Endothelial cell of umbilical vein (primary cell): ENCODE measurements at regions not wholly inside any gene's neighbourhood (a gene's known extent, or its start where the extent isn't known, plus 50 kb on each side); places are given as distances from the start of the nearest gene placed in this dataset.

ENCODE experiments used
- EZH2 ChIP-seq: IDR thresholded peaks from 2 replicates; pipeline ENCODE4 v1.6.1; 2012; ENCODE audit warnings: borderline replicate concordance, low read depth, mild to moderate bottlenecking, moderate library complexity, low read length, inconsistent platforms; ENCODE audit not compliant: severe bottlenecking
- POLR2A ChIP-seq: IDR thresholded peaks from 2 replicates; pipeline ENCODE4 v1.6.1; 2012; ENCODE audit warnings: low read depth, mild to moderate bottlenecking, control low read depth, low read length
- POLR2AphosphoS5 ChIP-seq: IDR thresholded peaks from 2 replicates; pipeline ENCODE4 v1.6.1; 2012; ENCODE audit warnings: low read depth, mild to moderate bottlenecking, control low read depth, low read length, moderate library complexity; ENCODE audit not compliant: insufficient read depth
- TF ChIP-seq, protein P1 (sequence below), 2 donors: IDR thresholded peaks; 1 replicate in 1 of 2; 2 replicates in 1 of 2; pipeline ENCODE4 v1.5.1; 2011; ENCODE audit warnings: low read length in 2 of 2, mild to moderate bottlenecking in 2 of 2, moderate library complexity in 2 of 2, control low read depth in 1 of 2, inconsistent platforms in 1 of 2, low read depth in 1 of 2; ENCODE audit not compliant: insufficient read depth in 1 of 2; ENCODE audit errors: extremely low read depth in 1 of 2
- TF ChIP-seq, protein P2 (sequence below): IDR thresholded peaks from 2 replicates; pipeline ENCODE4 v1.6.1; 2011; ENCODE audit not compliant: insufficient read depth, insufficient read length

DNA sequence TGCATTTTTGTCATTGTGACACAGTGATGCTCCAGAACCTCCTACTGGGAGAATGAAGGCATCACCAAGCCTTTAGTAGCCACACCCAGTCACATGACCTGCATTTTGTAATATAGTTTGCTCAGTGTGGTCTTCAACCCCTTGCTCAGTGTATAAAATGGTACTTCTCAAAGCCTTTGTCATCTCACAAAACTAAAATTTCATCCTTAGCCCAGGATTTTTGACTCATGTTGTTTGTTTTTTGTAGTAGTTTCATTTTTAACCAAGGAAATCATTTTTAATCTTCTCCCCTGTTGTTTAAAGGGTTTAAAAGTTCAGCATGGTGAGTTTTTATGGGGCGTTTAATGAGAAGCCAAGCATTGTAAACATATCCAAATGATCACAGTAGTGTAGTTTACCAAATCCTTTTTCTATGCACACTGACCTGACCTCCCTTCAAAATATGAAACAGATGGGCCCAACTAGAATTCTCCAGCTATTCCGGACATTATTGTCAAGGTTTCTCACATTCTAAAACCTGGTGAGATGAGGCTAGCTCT is 123.5 kb upstream of the IL12A start:
- TF ChIP-seq, protein P1, sequence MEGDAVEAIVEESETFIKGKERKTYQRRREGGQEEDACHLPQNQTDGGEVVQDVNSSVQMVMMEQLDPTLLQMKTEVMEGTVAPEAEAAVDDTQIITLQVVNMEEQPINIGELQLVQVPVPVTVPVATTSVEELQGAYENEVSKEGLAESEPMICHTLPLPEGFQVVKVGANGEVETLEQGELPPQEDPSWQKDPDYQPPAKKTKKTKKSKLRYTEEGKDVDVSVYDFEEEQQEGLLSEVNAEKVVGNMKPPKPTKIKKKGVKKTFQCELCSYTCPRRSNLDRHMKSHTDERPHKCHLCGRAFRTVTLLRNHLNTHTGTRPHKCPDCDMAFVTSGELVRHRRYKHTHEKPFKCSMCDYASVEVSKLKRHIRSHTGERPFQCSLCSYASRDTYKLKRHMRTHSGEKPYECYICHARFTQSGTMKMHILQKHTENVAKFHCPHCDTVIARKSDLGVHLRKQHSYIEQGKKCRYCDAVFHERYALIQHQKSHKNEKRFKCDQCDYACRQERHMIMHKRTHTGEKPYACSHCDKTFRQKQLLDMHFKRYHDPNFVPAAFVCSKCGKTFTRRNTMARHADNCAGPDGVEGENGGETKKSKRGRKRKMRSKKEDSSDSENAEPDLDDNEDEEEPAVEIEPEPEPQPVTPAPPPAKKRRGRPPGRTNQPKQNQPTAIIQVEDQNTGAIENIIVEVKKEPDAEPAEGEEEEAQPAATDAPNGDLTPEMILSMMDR (IDR thresholded peaks at IDR 0.05; ENCODE audit: extremely low read depth in 1 of 2, insufficient read depth in 1 of 2, low read depth in 1 of 2, low read length in 2 of 2) = no peak
- TF ChIP-seq POLR2A = no peak
- TF ChIP-seq, protein P2, sequence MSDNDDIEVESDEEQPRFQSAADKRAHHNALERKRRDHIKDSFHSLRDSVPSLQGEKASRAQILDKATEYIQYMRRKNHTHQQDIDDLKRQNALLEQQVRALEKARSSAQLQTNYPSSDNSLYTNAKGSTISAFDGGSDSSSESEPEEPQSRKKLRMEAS = no peak
- TF ChIP-seq EZH2 = no peak
- no peak for TF ChIP-seq POLR2AphosphoS5
